Right lobe of liver (tissue), 4 donors: ENCODE measurements at regions not wholly inside any gene's neighbourhood (a gene's known extent, or its start where the extent isn't known, plus 50 kb on each side); places are given as distances from the start of the nearest gene placed in this dataset.

ENCODE experiments used
- POLR2A ChIP-seq: fragments of 450-650 bp; IDR thresholded peaks from one replicate; pipeline ENCODE4 v1.6.1; 2017; ENCODE audit warnings: antibody characterized with exemption, mild to moderate bottlenecking
- TF ChIP-seq, protein P1 (sequence below), 4 donors: fragments of 200-600 bp in 3 of 4; fragments of 450-650 bp in 1 of 4; IDR thresholded peaks; one replicate each; pipeline versions ENCODE4 v1.5.1 to v1.8.0; 2016 to 2022; ENCODE audit warnings: antibody characterized with exemption in 4 of 4, mild to moderate bottlenecking in 2 of 4
- donor health status: DM: no; HTN: no; CAD: no.
- donor health status: DM: no; HTN: no; CAD: no.
- donor health status: DM: no; HTN: yes; CAD: no.

DNA sequence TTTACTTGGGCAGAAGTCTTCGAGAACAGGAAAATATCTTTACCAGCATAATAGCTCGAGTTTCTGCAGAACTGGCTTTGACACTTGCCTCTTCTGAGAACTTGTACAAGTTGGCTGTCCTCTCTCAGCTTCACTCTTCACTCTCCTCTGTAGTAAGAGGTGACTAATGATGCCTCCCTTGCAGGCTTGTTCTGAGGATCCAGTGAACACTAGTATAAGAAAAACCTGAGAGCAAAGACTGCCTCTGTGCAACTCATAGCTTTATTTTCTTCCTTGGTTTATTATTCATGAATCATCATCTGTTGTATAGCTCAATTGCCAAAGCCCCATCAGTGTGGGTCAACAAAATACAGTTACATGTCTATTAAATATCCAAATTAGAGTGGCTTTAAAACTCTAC lies 266.7 kb upstream of the CLNK start:
- TF ChIP-seq, protein P1, sequence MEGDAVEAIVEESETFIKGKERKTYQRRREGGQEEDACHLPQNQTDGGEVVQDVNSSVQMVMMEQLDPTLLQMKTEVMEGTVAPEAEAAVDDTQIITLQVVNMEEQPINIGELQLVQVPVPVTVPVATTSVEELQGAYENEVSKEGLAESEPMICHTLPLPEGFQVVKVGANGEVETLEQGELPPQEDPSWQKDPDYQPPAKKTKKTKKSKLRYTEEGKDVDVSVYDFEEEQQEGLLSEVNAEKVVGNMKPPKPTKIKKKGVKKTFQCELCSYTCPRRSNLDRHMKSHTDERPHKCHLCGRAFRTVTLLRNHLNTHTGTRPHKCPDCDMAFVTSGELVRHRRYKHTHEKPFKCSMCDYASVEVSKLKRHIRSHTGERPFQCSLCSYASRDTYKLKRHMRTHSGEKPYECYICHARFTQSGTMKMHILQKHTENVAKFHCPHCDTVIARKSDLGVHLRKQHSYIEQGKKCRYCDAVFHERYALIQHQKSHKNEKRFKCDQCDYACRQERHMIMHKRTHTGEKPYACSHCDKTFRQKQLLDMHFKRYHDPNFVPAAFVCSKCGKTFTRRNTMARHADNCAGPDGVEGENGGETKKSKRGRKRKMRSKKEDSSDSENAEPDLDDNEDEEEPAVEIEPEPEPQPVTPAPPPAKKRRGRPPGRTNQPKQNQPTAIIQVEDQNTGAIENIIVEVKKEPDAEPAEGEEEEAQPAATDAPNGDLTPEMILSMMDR (IDR thresholded peaks at IDR 0.05), result no peak
- TF ChIP-seq POLR2A, result no peak
